Endodermal cell (in vitro differentiated cells): ENCODE measurements at regions not wholly inside any gene's neighbourhood (a gene's known extent, or its start where the extent isn't known, plus 50 kb on each side); places are given as distances from the start of the nearest gene placed in this dataset.

Source experiments
- DNase-seq: peaks from one replicate; pipeline ENCODE4 v3.0.0-alpha.2; 2017
- H3K27ac ChIP-seq: 2 replicates; pipeline ENCODE4 v1.5.1; 2013; ENCODE audit warnings: mild to moderate bottlenecking, low read depth, low read length, moderate library complexity
- H3K27me3 ChIP-seq: 2 replicates; pipeline ENCODE4 v1.6.1; 2013; ENCODE audit warnings: mild to moderate bottlenecking, low read length, moderate library complexity; ENCODE audit not compliant: insufficient read depth, control insufficient read depth, poor library complexity, severe bottlenecking
- H3K36me3 ChIP-seq: 2 replicates; pipeline ENCODE4 v1.7.0; 2013; ENCODE audit warnings: mild to moderate bottlenecking, low read length, moderate library complexity; ENCODE audit not compliant: control insufficient read depth, insufficient read depth
- H3K4me1 ChIP-seq: one replicate; pipeline ENCODE4 v1.7.0; 2013; ENCODE audit warnings: low read length; ENCODE audit not compliant: control insufficient read depth, insufficient read depth
- H3K4me3 ChIP-seq: 2 replicates; pipeline ENCODE4 v1.5.1; 2013; ENCODE audit warnings: mild to moderate bottlenecking, low read length, moderate library complexity
- H3K9ac ChIP-seq: 2 replicates; pipeline ENCODE4 v1.6.1; 2013; ENCODE audit warnings: mild to moderate bottlenecking, low read length, moderate library complexity; ENCODE audit not compliant: poor library complexity, severe bottlenecking; ENCODE audit errors: extremely low read depth
- H3K9me3 ChIP-seq: 2 replicates; pipeline ENCODE4 v1.6.1; 2013; ENCODE audit warnings: mild to moderate bottlenecking, low read length, moderate library complexity; ENCODE audit not compliant: control insufficient read depth
- H3K27ac Mint-ChIP-seq: 2 replicates; pipeline ENCODE4 v1.8.0; 2020; ENCODE audit warnings: mixed read lengths
- H3K27me3 Mint-ChIP-seq: 2 replicates; pipeline ENCODE4 v1.8.0; 2021; ENCODE audit warnings: mild to moderate bottlenecking, mixed read lengths; ENCODE audit not compliant: insufficient read depth
- H3K36me3 Mint-ChIP-seq: 2 replicates; pipeline ENCODE4 v1.8.0; 2020; ENCODE audit warnings: low read depth, mixed read lengths
- H3K4me1 Mint-ChIP-seq: 2 replicates; pipeline ENCODE4 v1.8.0; 2020; ENCODE audit warnings: mixed read lengths
- H3K4me3 Mint-ChIP-seq: 2 replicates; pipeline ENCODE4 v1.8.0; 2020; ENCODE audit warnings: mild to moderate bottlenecking, moderate library complexity, mixed read lengths
- H3K9me3 Mint-ChIP-seq: 2 replicates; pipeline ENCODE4 v1.8.0; 2020; ENCODE audit warnings: mild to moderate bottlenecking, mixed read lengths
- CTCF ChIP-seq: fragments of 200-600 bp; sonication (generic); conservative IDR thresholded peaks from 2 replicates; pipeline ENCODE4 v1.5.0; 2021; ENCODE audit warnings: antibody characterized with exemption, mild to moderate bottlenecking
- WGBS, 2 experiments: methylation state at CpG; one replicate each; pipeline versions ENCODE4 v1.1.5 to v1.1.7; 2013; ENCODE audit warnings: missing lambda C conversion rate in 2 of 2, mixed read lengths in 1 of 2; ENCODE audit not compliant: insufficient coverage in 1 of 2, insufficient read length in 1 of 2; 5-methylcytosine and 5-hydroxymethylcytosine counted together

GRCh38 chr2:118622913-118623312 lies 224.5 kb downstream of the EN1 start:
- H3K27ac ChIP-seq = no peak overlapping the region
- no peaks in the 10 kb centered on the region for H3K36me3 ChIP-seq
- no peak overlapping the region for H3K4me3 ChIP-seq
- peaks cover 10% of the 10 kb centered on the region for H3K4me1 Mint-ChIP-seq
- H3K4me3 Mint-ChIP-seq = no peak overlapping the region
- peaks cover 6% of the 10 kb centered on the region for H3K4me1 ChIP-seq
- peaks cover 7% of the 10 kb centered on the region for H3K9me3 Mint-ChIP-seq
- 89 to 100% methylated on average over 1 to 4 of the region's 4 CpGs for WGBS, 2 experiments
- H3K36me3 Mint-ChIP-seq = no peaks in the 10 kb centered on the region
- peaks cover 4% of the 10 kb centered on the region for H3K27me3 ChIP-seq
- H3K27ac Mint-ChIP-seq = no peak overlapping the region
- no peak for DNase-seq
- H3K9me3 ChIP-seq = peaks cover 11% of the 10 kb centered on the region
- H3K27me3 Mint-ChIP-seq = peaks cover 3% of the 10 kb centered on the region
- H3K9ac ChIP-seq = no peak overlapping the region
- no peak for TF ChIP-seq CTCF

- Histone ChIP-seq H3K4me1 (peaks cover 7% of the 10 kb centered on the region), H3K27me3 (peaks cover 4% of the 10 kb centered on the region), H3K9me3 (peaks cover 4% of the 10 kb centered on the region), H3K9ac (no peak overlapping the region), H3K4me3 (no peak overlapping the region), H3K27ac (no peak overlapping the region), H3K36me3 (no peaks in the 10 kb centered on the region)
- H3K27me3 Mint-ChIP-seq = peaks cover 3% of the 10 kb centered on the region
- no peak for TF ChIP-seq CTCF
- peaks cover 16% of the 10 kb centered on the region for H3K4me1 Mint-ChIP-seq
- 94 to 95% methylated on average over 3 of the region's 3 CpGs for WGBS, 2 experiments
- H3K9me3 Mint-ChIP-seq = peaks cover under 1% of the 10 kb centered on the region
- no peak overlapping the region for H3K27ac Mint-ChIP-seq
- H3K36me3 Mint-ChIP-seq = no peaks in the 10 kb centered on the region
- DNase-seq = no peak
- no peak overlapping the region for H3K4me3 Mint-ChIP-seq
Observed at GRCh38 chr2:118622108-118622507, 225.3 kb downstream of the EN1 start.

- H3K4me1 ChIP-seq = peaks cover 15% of the 10 kb centered on the region
- no peak overlapping the region for H3K4me3 ChIP-seq
- TF ChIP-seq CTCF = no peak
- WGBS, 2 experiments = 75% methylated on average over 4 to 13 of the region's 13 CpGs
- no peaks in the 10 kb centered on the region for H3K9me3 ChIP-seq
- no peak overlapping the region for H3K4me3 Mint-ChIP-seq
- H3K27ac ChIP-seq = no peak overlapping the region
- DNase-seq = no peak
- H3K9me3 Mint-ChIP-seq = no peaks in the 10 kb centered on the region
- peak overlapping the region; percentile 72 for H3K27ac Mint-ChIP-seq
- no peak overlapping the region for H3K9ac ChIP-seq
- no peaks in the 10 kb centered on the region for H3K36me3 ChIP-seq
- peaks cover 4% of the 10 kb centered on the region for H3K27me3 ChIP-seq
- no peaks in the 10 kb centered on the region for H3K36me3 Mint-ChIP-seq
- peaks cover 35% of the 10 kb centered on the region for H3K4me1 Mint-ChIP-seq
- peaks cover 1% of the 10 kb centered on the region for H3K27me3 Mint-ChIP-seq
Observed at GRCh38 chr2:118618279-118618678, 229.2 kb downstream of the EN1 start.
